GM19351 (cell line): ENCODE measurements at regions not wholly inside any gene's neighbourhood (a gene's known extent, or its start where the extent isn't known, plus 50 kb on each side); places are given as distances from the start of the nearest gene placed in this dataset.

Experiments used
- ATAC-seq: cut with Tn5 transposase; IDR thresholded peaks from one replicate; pipeline ENCODE4 v1.9.1; 2021; ENCODE audit warnings: mild to moderate bottlenecking, moderate library complexity; ENCODE audit not compliant: unreplicated experiment

- ATAC-seq, result no peak
Observed at GRCh38 chr7:121575194-121575765, 179.2 kb upstream of the FAM3C start.

GRCh38 chr7:121574109-121574508 lies 178.0 kb upstream of the FAM3C start:
- no peak for ATAC-seq

DNA sequence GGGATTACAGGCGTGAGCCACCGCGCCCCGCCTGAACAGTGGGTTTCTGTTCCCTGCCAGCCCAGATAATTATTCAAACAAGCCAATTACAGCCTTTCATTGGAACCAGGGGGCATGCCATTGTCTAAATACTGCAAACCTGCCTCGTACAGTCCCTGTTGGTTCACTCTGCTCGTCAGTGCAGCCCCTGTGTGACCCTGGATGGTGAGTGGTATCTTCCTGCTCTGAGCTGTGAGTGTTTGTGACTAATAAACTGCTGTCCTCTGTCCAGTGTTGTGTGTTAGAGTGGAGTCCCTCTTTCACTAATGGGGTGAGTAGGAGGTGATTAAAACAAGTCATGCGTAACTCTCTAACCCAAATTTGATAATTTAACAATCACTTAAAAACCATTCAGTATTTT lies 176.5 kb upstream of the FAM3C start:
- ATAC-seq, result no peak

- ATAC-seq, result no peak
Observed at GRCh38 chr7:121570365-121570764, 174.3 kb upstream of the FAM3C start.

GRCh38 chr7:121563177-121563576 lies 167.1 kb upstream of the FAM3C start:
- ATAC-seq, result no peak

- no peak for ATAC-seq
Observed at GRCh38 chr7:121562259-121562658, 166.2 kb upstream of the FAM3C start.

GRCh38 chr7:121561717-121562116 lies 165.6 kb upstream of the FAM3C start:
- ATAC-seq, result no peak

DNA sequence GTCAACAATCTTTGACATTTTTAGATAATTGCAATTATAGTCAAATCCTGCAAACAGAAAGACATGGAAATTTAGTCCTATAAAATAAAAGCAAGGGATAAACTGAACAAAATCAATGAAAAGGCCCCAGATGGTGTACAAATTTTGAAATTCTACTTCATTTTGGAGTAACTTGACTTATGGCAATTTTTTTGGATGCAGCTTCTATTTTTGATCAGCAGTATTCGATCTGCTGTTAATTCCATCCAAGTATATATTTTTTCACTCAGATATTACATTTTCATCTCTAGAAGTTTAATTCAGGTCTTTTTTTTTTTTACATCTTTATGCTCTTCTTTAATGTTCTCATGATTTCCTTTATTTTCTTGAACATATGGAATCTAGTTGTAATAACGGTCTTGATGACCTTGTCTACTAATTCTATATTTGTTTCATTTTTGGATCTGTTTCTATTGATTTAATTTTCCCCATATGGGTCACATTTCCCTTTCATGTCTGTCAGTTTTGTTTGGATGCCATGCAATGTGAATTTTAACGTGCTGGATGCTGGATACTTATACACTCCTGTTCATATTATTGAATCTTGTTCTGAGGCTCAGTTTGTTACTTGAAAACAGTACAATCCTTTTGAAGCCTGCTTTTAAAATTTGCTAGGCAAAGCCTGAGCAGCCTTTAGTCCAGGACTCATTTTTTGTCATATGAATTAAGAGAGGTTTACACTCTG lies 164.3 kb upstream of the FAM3C start:
- no peak for ATAC-seq

GRCh38 chr7:121558288-121558687 lies 162.2 kb upstream of the FAM3C start:
- no peak for ATAC-seq

GRCh38 chr7:121557034-121557892 lies 161.2 kb upstream of the FAM3C start:
- ATAC-seq, result no peak

DNA sequence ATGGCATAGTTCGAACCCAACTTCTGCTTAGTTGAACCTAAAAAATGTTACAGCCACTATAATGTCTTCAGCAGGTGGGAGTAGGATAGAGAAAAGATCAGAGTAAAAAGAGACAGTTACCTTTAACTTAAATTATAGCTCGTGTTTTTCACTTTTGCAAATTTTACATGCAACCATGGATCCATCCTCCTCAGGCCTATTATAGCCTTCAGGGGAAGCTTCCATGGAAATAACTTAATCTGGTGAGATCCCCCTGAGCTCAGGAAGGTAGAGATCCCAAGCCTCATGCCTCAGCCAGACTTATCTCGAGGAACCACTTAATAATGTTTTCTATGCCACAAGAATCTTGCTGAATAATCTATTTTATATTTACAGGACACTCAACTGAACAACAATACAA lies 159.4 kb upstream of the FAM3C start:
- ATAC-seq, result no peak

- ATAC-seq, result peak; percentile 78
Observed at GRCh38 chr7:121547544-121548092, 151.5 kb upstream of the FAM3C start.

GRCh38 chr7:121546632-121547543 lies 150.8 kb upstream of the FAM3C start:
- ATAC-seq, result no peak

- no peak for ATAC-seq
Observed at GRCh38 chr7:121545418-121545817, 149.3 kb upstream of the FAM3C start.

DNA sequence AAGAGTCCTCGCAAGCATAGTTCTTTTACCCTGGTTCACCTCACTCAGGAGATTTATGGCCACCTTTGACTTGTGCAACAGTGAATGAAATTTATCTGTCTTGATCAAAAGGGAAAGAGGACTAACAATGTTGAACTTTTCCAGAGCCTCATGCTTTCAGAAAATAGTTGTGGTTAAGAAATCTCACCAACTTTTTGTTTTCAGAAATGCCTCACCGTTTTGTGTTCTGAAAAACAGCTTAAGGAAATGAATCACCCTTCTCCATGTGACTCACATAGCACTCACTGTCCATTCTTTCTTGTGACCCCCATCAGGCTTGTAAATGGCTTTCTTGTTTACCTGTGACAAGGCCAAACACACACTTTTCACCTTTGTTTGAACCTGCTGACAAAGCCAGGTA lies 148.6 kb upstream of the FAM3C start:
- ATAC-seq, result peak; percentile 69

GRCh38 chr7:121544238-121544637 lies 148.1 kb upstream of the FAM3C start:
- ATAC-seq, result no peak

DNA sequence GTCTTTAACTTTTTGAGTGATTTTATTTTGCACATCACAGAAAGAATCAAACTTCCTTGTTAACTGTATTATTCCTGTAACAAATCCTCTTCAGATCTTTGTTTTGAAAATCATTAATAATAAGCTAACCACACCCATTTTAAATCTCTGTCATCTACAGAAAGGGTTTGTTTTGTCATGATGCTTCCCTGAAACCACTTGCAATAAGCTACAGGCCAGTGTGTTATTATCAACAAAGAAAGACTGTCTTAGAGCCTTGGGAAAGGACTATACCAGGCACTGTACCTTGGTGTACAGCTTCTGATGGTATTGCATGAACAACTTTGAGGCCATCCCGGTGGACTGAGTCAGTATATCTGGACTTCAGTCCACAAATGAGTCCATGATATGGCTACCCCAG lies 145.3 kb upstream of the FAM3C start:
- ATAC-seq, result no peak

GRCh38 chr7:121540138-121540537 lies 144.0 kb upstream of the FAM3C start:
- no peak for ATAC-seq

DNA sequence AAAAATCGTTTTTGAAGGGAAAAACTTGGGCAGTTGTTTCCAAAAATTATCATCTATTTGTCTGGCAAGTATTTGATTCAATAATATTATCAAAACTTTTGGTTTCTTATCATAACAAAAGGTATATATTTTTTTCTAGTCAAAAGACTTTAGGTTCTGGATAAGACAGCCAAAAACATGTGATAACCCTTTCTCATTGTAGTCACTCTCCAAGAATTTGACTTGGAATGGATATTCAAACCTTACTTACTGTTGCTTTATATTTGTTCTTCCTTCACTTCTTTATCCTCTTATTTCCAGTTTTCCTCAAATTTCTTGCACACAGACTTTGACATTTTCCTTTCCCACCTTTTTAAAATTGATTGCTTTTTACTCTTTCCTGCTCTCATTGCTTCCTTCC lies 140.9 kb upstream of the FAM3C start:
- ATAC-seq, result no peak

DNA sequence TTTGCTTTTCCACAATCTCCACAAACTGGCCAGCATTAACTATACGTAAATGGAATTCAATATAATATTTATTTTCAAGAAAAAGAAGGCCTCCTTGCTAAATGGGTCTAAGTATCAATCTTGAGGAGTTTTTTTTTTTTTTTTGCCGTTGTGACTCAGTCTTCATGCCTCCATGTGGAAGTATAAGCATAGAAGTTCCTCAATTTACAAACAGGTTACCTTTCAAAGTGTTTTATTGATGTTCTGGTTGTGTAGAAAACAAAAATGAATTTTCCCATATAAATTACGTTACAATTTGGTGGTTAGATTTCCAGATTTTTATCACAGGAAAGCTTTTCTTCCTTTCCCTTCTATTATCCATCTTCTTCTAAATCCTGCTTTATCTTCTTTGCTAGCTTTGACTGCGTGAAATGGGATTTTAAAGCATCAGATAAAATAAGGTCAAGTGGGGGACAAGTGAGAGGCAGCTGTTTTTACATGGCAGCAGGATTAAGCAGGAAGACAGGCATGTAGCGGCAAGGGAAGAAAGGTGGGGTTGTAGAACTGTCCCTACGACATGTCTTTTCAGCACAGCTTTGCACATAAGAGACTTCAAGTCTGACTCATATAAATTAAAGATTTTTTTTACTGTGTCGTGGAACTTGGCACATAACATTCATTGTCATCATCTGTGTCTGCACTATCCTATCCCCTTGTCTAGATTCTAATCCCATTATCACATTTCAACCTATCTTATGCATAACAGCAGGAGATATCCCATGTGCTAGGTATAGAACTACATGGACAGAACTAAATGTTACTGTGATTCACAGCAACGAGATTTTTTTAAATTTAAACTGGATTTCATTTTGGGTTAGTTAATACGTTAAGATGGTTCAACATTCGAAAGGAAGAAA lies 135.3 kb upstream of the FAM3C start:
- no peak for ATAC-seq
